ENCODE measurements at regions not wholly inside any gene's neighbourhood (a gene's known extent, or its start where the extent isn't known, plus 50 kb on each side); places are given as distances from the start of the nearest gene placed in this dataset.
A peak's percentile ranks its signal among the peaks of the same experiment; 100 is the strongest.
"Not testable (repeated sequence)": the region's sequence is repeated elsewhere in the genome, so short reads cannot be mapped to it uniquely, and the experiment has no call there.

DNA sequence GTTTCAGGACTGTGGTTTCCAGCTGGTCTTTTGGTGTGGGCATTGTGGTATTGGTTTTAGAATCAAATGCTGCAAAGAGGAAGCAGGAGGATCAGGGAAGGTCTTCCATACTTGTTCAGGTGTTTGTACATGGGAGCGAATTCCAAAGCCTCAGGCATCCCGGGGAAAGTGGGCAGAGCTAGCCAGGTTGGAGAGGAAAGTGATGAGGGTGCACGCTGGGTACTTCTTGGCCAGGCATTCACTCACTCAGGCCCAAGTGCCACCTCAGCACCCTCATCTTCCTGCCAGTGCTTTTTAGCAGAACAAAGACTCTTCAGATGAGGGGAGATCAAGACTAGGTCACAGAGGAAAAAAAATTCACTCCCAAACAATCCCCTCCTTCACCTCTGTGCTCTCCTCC is 241.1 kb upstream of the TBX18 start:
- DNase-seq, result no peak

DNA sequence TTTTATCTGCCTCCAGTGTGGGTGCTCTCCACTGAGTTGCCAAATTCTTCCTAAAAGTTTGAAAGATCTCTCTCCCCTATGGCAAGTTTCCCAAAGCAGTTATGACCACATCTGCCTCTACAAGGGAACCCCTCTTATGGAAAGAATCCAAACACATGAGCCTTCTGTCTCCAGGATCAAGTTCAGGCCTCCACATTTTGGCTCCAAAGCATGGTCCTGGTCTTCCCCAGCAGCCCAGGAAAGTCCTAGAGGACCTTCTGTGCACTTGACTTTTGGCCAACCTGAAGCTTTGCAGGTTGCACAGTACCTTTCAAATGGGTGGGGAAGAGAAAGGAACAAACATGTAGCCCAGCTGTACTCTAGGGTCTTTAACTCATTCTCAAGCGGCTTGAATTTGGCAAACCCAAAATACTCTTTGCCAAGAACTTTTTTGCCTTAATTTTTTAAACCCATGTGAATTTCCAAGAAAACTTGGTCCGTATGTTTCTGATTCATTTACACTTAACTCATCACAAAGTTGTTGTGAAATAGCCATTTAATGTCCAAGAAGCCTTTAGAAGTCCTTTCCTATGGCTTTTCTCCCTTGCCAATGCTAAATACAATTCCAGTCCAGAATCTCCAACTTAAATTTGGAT is 240.1 kb upstream of the TBX18 start:
- peak; percentile 20 for DNase-seq

DNA sequence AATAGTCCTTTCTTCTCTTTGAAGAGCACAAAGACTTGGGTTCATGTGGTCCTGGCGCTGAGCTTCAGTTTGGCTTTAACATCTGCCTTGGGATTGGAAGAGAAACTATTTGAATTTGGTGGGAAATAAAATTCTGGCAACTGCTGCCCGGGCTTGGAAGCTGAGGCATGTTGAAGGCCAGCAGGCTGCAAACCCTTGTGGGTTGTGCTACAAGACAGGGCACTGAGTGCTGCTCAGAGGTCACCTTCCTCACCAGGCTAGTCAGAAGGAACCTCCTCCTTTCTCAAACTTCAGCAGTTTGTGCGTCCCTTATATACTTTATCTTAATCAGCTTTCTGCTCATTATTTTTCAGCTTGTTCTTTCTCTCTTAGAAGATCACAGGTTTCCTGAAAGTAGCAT is 238.4 kb upstream of the TBX18 start:
- no peak for DNase-seq

DNA sequence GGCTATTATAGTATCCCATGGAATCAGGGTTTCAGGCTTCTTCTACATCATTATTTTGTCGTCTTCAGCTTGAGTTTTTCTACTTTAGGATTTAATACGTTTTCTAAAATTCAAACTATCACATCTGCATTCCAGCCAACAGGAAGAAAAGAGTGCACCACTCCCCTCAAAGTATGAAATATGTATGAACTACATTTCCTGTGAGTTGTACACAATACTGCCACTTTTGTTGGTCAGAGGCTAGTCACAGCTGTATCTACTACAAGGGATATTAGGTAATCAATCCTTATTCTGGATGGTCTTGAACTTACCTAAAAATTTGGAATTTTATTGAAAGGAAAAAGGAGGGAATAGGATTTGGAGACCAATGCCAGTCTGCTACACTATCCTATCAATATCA is 235.6 kb upstream of the TBX18 start:
- DNase-seq, result no peak

DNA sequence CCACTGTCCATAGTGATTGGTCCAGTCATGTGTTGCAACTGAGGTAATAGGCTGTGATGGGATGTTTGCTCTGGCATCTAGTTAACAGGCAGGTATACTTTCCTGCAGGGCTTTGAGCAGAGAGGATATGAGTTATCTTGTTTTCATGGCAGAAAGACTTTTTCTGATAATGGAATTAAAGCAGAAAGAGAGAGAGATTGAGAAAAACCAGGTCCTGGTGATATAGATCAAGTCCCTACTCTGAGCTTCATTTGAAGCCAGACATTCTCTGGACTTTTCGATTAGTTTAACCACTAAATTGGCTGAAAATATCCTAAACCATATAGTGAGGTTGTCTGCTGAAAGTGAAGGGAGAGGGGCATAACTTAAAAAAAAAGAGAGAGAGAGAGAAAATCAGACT is 233.8 kb upstream of the TBX18 start:
- no peak for DNase-seq

DNA sequence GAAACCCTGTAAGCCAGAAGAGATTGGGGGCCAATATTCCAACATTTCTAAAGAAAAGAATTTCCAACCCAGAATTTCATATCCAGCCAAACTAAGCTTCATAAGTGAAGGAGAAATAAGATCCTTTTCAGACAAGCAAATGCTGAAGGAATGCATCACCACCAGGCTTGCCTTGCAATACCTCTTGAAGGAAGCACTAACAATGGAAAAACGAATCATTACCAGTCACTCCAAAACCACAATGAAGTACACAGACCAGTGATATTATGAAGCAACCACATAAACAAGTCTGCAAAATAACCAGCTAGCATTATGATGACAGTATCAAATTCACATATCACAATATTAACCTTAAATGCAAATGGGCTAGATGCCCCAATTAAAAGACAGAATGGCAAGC is 224.4 kb upstream of the TBX18 start:
- not testable (repeated sequence) for DNase-seq

DNA sequence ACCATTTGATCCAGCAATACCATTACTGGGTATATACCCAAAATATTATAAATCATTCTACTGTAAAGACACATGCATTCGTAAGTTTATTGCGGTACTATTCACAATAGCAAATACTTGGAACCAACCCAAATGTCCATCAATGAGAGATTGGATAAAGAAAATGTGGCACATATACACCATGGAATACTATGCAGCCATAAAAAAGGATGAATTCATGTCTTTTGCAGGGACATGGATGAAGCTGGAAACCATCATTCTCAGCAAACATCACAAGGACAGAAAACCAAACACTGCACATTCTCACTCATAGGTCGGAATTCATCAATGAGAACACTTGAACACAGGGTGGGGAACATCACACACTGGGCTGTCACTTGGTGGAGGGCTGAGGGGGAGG is 221.1 kb upstream of the TBX18 start:
- DNase-seq, result not testable (repeated sequence)

DNA sequence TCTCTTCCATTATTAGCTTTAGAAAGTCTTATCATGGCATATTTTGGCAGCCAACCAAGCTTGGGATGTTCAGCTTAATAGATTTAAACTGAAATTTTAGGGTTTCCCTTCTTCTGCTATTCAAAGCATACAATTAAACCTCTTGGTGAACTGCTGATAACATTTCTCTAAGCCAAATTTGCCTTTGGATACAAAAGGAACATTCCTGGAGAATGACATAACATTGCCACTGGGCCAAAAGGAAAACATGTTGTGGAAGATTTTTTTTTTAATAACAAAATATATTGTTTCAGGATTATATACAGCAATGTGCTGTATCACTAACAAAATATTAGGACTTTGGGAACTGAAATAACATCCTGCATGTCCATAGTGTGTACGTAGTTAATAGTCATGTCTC is 215.1 kb upstream of the TBX18 start:
- no peak for DNase-seq

DNA sequence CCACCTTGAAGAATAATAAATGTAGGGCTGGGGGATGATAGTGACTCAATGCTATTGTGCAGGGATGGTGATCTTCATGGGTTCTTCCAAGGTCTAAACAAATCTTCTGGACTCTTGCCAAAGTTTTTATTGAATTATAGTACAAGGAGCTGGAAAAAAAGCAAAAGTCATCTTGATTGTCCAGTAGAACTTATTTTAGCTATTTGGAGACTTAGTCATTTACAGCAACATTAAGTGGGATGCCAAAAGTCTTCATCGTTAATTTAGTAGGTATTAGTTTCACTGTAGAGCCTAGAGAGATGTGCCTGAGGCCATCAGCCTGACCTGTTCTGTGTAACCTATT is 212.9 kb upstream of the TBX18 start:
- DNase-seq, result no peak

DNA sequence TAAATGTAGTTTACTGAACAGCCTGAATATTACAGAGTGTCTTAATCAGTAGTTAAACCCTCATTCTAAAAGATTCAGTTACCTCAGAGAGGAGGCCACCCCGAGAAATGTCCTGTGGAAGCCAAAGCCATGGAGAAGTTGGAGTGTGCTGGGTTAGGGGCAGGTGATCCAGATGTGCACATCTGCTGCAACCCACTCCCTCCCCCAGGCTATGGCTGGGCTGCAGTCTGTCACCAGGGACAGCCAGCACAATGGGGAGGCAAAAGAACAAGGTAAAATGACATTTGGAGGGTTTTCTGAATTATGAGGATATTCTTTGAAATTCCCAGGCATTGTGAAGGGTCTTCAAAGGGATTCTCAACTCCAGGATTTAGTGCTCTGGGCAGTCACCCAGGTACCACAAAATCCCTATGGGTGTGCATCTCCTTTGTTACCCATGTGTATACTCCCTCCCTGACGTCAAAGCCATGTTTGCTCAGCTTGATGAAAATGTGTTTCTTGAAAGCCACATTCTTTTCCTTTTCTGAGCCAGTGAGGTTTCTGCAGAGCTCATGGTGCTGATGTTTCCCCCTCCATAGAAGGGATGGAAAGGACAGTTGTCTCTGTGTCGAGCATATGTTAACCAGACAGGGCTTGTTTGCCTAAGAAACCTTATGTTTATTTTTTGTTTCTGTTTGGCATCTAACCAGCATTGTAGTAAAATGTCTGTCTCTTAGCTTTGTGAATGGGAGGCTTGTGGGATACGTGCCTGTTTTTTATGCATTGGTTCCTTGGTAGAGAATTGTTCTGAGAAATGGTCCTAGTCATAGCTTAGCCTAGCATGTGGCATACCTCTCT is 212.3 kb upstream of the TBX18 start:
- no peak for DNase-seq

DNA sequence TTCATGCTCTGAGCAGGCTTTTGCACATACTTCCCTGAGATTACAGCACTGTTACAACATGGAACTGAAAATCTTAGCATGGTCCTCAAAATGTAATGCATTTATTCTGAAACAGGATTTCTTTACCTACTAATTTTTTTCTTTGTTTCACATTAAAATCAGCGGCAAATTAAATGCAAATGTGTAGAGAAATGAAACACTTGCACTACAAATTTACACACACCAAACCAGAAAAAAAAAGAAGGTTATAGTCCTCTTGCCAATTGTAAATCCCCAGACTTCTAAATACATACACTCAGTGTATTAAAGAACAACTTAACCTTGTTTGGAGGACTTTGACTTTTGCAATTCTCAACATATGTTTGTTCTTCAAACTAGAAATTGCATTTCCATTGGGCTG is 210.9 kb upstream of the TBX18 start:
- DNase-seq, result no peak

DNA sequence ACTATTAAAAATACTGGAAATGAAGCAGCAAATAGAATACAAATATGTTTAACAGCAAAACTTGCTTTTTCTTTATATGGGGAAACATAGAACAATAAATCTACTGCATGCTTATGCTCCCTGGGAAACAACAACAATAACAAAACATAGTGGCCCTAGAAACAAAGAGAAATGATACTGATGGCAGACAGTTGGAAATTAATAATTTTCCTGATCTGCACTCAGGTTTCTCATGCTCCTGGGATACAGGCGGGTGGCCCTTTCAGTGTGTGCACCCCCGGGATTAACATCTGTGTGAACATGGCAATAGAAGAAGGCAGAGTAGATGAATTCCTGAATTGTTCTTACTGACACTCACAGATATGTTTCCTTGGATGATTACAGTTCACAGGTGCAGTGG is 209.2 kb upstream of the TBX18 start:
- DNase-seq, result no peak

DNA sequence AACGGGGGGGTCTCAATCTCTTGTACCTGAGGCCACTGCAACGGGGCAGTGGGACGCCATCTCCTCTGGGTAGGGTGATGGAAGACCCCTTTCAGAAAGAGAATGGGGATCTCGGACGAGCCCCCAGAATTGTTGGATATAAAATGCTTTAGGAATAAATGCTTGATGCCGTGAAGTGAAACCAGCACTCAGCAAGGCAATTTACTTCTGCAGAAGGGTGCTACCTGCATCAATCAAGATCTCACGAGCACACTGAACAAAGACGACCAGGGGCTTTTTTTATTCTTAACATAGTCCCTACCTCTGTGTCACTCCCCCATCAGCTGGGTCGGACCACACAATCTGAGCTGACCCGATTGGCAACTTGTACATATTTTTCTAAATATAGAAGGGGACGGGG is 203.6 kb upstream of the TBX18 start:
- DNase-seq, result no peak

DNA sequence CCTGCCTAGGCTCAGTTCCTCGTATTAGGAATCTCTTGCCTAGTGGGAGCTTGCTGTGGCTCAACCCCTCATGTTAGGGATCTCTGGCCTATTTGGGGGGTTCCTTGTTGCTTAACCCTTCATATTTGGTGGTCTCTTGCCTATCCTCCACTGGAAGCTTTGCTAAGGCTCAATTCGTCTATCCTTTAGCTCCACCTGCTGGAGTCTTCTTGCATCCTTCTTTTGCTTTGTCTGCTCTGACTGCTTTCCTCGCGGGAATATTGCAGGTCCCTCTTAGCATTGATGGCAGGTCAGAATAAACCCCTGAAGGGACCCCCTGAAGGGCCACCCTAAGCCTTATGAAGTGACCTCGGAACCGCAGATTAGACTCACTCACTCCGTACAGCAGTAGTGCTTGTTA is 203.0 kb upstream of the TBX18 start:
- DNase-seq, result peak; percentile 1

DNA sequence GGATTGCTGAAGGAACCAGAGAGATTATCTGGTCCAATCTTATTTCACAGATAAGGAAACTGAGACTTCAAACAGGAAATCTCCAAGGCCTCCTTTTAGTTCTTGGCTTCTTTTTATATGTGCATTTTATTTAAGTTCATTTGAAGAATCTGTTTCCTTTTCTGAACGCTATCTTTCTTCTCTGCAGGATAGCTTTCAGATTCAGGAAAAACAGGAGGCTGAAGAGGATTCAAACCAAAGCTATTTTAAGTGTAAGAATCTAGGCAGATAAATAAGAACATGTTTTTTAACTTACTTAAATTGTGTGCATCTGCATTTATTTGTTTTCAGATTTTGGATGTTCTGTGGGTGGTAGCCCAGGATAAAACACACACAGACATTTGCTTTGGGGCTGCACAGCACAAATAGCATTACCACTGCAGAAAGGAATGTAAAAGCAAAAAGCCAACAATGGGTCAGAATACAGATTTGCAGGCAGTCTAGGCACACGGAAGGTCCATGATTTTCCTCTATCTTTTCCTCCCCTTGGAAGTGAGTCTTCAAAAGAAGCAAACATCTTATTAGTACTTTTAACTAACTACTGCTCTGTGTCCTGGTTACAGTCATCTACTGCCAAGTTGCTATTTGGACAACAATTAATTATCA is 188.8 kb upstream of the TBX18 start:
- DNase-seq, result no peak

DNA sequence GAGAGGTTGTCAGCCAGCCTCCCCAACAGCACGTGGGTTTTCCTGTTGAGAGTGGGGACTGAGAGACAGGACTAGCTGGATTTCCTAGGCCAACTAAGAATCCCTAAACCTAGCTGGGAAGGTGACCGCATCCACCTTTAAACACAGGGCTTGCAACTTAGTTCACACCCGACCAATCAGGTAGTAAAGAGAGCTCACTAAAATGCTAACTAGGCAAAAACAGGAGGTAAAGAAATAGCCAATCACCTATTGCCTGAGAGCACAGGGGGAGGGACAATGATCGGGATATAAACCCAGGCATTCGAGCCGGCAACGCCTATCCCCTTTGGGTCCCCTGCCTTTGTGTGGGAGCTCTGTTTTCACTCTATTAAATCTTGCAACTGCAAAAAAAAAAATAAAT is 180.5 kb upstream of the TBX18 start:
- DNase-seq, result not testable (repeated sequence)

DNA sequence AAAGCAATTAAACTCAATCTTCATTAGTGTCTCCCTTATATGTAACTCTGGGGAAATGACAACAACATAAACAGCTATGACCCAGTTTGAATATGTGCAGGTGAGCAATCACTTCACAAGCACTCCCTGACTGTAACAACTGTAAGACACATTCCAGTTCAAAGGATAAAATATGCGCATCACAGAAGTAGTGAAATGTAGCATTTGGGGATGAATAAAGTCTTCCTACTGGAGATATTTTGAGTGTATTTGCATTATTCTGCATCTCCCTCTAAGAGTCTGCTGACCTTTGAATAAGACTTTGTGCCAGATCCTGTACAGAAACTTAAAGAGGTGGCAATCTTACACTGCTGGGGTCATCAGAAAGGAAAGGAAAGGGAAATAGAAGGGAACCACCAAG is 179.5 kb upstream of the TBX18 start:
- no peak for DNase-seq

DNA sequence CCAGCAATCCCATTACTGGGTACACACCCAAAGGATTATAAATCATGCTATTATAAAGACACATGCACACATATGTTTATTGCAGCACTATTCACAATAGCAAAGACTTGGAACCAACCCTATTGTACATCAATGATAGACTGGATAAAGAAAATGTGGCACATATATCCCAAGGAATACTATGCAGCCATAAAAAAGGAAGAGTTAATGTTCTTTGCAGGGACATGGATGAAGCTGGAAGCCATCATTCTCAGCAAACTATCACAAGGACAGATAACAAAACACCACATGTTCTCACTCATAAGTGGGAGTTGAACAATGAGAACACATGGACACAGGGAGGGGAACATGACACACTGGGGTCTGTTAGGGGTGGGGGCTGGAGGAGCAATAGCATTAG is 177.2 kb upstream of the TBX18 start:
- not testable (repeated sequence) for DNase-seq

DNA sequence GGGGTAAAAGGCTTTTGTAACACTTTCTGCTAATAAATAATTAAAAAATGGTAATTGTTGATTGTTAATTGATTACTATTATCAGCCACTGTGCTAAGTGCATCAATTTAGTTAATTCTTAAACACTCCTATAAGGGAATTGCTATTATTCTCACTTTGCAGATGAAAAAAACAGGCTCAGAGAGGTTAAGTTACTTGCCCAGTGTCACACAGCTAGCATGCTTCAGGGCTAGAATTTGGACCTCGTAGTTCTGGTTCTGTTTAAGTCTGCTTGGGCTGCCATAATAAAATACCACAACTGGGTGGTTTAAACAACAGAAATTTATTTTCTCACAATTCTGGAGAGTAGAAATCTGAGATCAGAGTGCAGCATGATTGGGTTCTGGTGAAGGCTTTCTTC is 164.8 kb upstream of the TBX18 start:
- no peak for DNase-seq

DNA sequence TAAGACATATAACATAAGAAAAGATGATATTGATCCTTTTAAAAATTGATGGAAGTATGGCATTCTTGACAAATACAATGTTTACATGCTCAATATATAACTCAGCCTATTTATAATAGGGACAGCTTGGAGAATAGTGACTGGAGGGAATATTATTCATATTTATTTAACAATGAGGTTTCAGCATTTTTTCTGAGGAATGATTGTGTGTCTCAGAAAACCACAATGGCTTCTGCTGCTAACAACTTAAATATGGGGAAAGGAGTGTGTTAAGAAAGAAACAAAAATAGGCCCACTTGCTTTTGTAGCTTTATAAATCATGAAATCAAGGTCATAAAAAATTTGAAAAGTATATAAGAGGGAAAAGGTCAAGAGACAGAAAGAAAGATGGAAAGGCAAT is 163.2 kb upstream of the TBX18 start:
- DNase-seq, result no peak

DNA sequence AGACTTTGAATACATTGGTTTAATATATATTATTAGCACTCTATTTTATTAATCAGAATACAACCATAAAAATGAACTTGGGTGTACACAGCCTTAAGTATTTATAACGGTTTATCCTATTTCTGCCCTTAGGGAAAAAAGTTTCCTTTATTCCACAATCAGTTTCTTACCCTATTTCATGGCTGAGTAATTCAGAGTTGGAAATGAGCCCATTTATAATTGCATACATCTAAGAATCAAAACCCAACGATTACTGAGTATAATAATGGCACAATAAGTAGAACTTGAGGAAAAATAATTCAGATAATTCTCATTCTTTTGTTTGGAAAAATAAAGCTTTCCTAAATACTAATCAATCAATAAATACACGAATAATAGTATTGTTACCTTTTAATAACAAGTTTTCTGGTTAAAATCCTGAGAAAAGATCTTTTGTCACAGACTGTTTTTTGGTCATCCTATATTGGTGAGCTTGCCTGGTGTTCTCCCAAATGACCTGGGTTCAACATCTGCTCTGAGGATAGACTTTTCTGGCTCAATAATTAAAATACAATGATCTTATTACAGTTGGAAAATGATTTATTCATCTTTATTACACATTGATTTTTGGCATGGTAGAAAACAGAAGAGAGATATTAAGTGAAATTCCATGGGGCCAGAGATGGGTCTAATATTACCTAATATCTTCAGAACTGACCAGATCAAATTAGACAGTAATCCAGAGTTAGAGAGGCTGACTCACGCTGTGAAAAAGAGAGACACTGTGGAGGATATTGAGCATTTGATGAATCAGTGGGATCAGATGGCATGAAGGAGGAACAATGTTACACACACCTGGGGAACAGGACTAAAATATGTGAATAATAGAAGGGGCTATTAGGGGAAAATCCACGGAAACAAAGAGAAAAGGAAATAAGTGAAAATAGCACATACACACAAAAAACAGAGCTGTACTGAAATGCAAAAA is 162.1 kb upstream of the TBX18 start:
- DNase-seq, result no peak

DNA sequence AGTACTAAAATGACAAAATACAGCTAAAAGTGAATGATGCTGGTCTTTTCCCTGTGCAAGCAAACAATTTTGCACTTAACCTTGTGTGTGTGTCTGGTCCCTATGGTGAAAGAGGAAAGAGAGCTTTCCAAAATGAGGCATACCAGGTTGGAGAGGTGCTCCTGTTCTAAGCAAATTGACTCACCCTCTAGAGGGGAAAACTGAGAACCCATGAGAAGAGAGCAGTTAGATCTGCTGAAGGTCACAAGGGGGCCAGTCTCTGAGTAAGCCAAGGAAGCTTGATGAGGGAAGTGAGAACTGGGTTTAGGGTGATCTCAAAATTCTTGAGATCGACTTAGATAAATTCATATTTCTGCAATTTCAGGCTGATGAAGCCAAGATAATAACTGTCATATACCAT is 157.5 kb upstream of the TBX18 start:
- DNase-seq, result no peak

DNA sequence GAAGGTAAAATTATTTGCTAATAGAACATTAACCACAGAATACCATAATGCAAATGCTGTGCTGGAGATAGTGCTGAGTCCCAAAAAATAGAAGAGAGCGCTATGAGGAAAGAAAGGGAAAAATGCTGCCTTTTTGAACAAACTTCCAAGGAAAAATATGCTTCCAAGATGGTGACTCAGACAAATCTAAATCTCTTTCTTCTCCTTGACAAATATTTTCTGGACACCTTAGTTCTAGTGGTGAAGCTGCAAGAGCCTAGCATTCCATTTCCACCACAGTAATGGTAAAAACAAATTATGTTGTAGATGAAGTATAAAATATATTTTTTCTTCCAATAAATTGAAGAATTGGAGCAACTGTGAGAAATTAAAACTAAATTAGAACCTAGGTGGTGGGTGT is 155.6 kb upstream of the TBX18 start:
- no peak for DNase-seq

Data from NCI-H446 treated with DMSO at 0.1 percent for 48 hours (cell line).